ENCODE measurements at regions not wholly inside any gene's neighbourhood (a gene's known extent, or its start where the extent isn't known, plus 50 kb on each side); places are given as distances from the start of the nearest gene placed in this dataset.
"Not testable (repeated sequence)": the region's sequence is repeated elsewhere in the genome, so short reads cannot be mapped to it uniquely, and the experiment has no call there.

DNA sequence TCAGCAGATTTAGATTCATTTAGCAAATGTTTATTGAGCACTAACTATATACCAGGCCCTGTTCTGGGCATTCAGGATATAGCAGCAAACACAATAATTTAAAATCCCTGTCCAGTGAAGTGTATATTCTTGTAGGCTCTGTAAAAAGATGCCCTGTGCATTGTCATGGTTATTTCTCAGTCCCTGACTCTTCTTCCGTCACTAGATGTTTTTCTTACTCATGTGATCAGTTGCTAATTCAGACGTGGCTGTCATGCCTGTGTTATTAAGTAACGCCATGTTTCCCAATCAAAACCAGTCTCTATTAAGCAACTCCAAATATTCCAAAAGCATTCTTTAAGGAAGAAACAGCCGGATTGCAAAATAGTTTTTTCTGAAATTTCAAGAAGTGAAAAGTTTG is 118.7 kb upstream of the NBPF19 start:
- H3K4me3 Mint-ChIP-seq; H3K27ac ChIP-seq (ENCODE audit: insufficient read depth, low read length, poor library complexity, severe bottlenecking); ATAC-seq (ENCODE audit: low read depth in 2 of 2); H3K4me3 ChIP-seq (ENCODE audit: low read depth, low read length); H3K27me3 ChIP-seq (ENCODE audit: control insufficient read depth, insufficient read depth, low read length); DNase-seq; H3K9me3 ChIP-seq (ENCODE audit: control insufficient read depth in 2 of 2, low read length in 2 of 2); H3K36me3 ChIP-seq (ENCODE audit: control insufficient read depth, insufficient read depth, low read length); H3K9me3 Mint-ChIP-seq; H3K36me3 Mint-ChIP-seq; H3K4me1 ChIP-seq (ENCODE audit: control insufficient read depth, insufficient read depth, low read length, poor library complexity, severe bottlenecking); H3K27ac Mint-ChIP-seq; H3K4me1 Mint-ChIP-seq; H3K27me3 Mint-ChIP-seq: not testable (repeated sequence)

DNA sequence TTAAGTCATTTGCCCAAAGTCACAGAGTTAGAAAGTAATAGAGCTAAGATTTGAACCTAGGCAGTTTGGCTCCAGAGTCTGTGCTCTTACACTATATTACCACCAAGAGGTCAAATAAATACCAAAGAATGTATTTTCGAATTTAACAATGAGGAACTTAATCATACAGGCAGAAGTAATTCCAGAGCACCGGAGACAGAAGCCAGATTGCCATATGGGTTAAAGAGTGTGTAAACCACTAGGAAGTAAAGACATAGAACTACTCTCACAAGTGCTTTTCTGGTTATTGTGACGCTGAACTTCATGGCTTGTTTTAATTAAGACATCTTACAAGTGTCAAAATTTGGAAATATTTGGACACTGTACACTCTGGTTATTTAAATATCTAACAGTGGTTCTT is 114.5 kb upstream of the NBPF19 start:
- H3K36me3 Mint-ChIP-seq; H3K4me1 ChIP-seq (ENCODE audit: control insufficient read depth, insufficient read depth, low read length, poor library complexity, severe bottlenecking); H3K9me3 Mint-ChIP-seq; DNase-seq; ATAC-seq (ENCODE audit: low read depth in 2 of 2); H3K4me3 ChIP-seq (ENCODE audit: low read depth, low read length); H3K27ac Mint-ChIP-seq; H3K27me3 Mint-ChIP-seq; H3K4me3 Mint-ChIP-seq; H3K4me1 Mint-ChIP-seq; H3K36me3 ChIP-seq (ENCODE audit: control insufficient read depth, insufficient read depth, low read length); H3K27me3 ChIP-seq (ENCODE audit: control insufficient read depth, insufficient read depth, low read length); H3K27ac ChIP-seq (ENCODE audit: insufficient read depth, low read length, poor library complexity, severe bottlenecking); H3K9me3 ChIP-seq (ENCODE audit: control insufficient read depth in 2 of 2, low read length in 2 of 2): not testable (repeated sequence)

DNA sequence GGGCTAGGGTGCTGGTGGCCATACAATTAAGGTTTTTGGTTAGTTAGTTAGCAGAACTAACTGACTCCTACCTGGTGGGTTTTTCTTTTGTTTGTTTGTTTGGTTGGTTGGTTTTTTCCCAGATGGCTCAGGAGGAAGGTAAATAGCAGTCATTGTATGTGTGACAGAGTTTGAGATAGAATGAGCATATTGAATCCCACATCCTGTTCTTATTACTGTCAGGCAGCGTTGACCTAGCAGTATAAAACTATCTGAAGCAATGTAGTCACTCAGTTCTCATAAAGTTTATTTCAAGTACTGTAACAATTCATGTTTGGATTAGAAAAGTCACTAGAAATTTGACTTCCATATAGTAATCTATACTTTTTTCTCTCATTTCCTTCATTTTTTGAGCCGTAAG is 113.5 kb upstream of the NBPF19 start:
- not testable (repeated sequence) for H3K4me3 Mint-ChIP-seq; H3K27me3 ChIP-seq (ENCODE audit: control insufficient read depth, insufficient read depth, low read length); H3K36me3 Mint-ChIP-seq; H3K27ac Mint-ChIP-seq; DNase-seq; ATAC-seq (ENCODE audit: low read depth in 2 of 2); H3K4me1 Mint-ChIP-seq; H3K27me3 Mint-ChIP-seq; H3K4me3 ChIP-seq (ENCODE audit: low read depth, low read length); H3K27ac ChIP-seq (ENCODE audit: insufficient read depth, low read length, poor library complexity, severe bottlenecking); H3K4me1 ChIP-seq (ENCODE audit: control insufficient read depth, insufficient read depth, low read length, poor library complexity, severe bottlenecking); H3K9me3 Mint-ChIP-seq; H3K36me3 ChIP-seq (ENCODE audit: control insufficient read depth, insufficient read depth, low read length); H3K9me3 ChIP-seq (ENCODE audit: control insufficient read depth in 2 of 2, low read length in 2 of 2)

DNA sequence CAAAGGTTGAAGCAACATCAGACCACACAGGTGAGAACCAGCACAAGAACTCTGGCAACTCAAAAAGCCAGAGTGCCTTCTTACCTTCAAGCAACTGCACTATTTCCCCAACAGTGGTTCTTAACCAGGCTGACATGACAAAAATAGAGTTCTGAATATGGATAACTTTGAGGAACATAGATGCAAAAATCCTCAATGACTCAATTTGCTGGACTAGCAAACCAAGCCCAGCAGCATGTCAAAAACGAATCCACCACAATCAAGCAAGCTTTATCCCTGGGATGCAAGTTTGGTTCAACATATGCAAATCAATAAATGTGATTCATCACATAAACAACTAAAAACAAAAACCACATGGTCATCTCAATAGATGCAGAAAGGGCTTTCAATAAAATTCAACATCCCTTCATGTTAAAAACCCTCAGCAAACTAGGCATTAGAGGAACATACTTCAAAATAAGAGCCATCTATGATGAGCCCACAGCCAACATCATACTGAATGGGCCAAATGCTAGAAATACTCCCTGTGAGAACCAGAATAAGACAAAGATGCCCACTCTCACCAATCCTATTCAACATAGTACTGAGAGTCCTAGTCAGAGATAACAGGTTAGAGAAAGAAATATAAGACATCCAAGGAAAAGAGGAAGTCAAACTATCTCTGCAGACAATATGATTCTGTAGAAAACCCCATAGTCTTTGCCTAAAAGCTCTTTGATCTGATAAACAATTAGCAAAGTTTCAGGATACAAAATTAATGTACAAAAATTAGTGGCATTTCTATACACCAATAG is 110.5 kb upstream of the NBPF19 start:
- not testable (repeated sequence) for H3K4me1 ChIP-seq (ENCODE audit: control insufficient read depth, insufficient read depth, low read length, poor library complexity, severe bottlenecking); H3K4me3 ChIP-seq (ENCODE audit: low read depth, low read length); H3K4me1 Mint-ChIP-seq; H3K4me3 Mint-ChIP-seq; H3K36me3 Mint-ChIP-seq; H3K27ac ChIP-seq (ENCODE audit: insufficient read depth, low read length, poor library complexity, severe bottlenecking); H3K27me3 Mint-ChIP-seq; H3K9me3 Mint-ChIP-seq; H3K27me3 ChIP-seq (ENCODE audit: control insufficient read depth, insufficient read depth, low read length); DNase-seq; ATAC-seq (ENCODE audit: low read depth in 2 of 2); H3K36me3 ChIP-seq (ENCODE audit: control insufficient read depth, insufficient read depth, low read length); H3K27ac Mint-ChIP-seq; H3K9me3 ChIP-seq (ENCODE audit: control insufficient read depth in 2 of 2, low read length in 2 of 2)

DNA sequence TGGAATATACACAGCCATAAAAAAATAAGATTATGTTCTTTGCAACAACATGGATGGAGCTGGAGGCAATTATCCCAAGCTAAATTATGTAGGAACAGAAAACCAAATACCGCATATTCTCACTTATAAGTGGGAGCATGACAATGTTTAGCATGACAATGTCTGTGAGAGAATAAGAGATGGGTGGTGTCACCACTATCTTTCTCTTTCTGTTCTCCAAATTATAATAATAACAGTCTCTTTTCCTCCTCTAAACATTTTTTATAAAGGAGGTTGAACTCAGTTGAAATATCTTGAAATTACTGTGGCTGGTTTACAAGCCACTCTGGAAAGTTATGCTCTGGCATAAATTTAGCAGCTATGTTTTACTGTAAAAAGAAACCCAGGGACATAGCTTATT is 108.4 kb upstream of the NBPF19 start:
- not testable (repeated sequence) for H3K36me3 ChIP-seq (ENCODE audit: control insufficient read depth, insufficient read depth, low read length); H3K9me3 ChIP-seq (ENCODE audit: control insufficient read depth in 2 of 2, low read length in 2 of 2); H3K4me1 Mint-ChIP-seq; H3K27ac ChIP-seq (ENCODE audit: insufficient read depth, low read length, poor library complexity, severe bottlenecking); DNase-seq; H3K9me3 Mint-ChIP-seq; H3K4me1 ChIP-seq (ENCODE audit: control insufficient read depth, insufficient read depth, low read length, poor library complexity, severe bottlenecking); H3K27me3 ChIP-seq (ENCODE audit: control insufficient read depth, insufficient read depth, low read length); H3K4me3 Mint-ChIP-seq; H3K36me3 Mint-ChIP-seq; H3K4me3 ChIP-seq (ENCODE audit: low read depth, low read length); H3K27ac Mint-ChIP-seq; H3K27me3 Mint-ChIP-seq; ATAC-seq (ENCODE audit: low read depth in 2 of 2)

DNA sequence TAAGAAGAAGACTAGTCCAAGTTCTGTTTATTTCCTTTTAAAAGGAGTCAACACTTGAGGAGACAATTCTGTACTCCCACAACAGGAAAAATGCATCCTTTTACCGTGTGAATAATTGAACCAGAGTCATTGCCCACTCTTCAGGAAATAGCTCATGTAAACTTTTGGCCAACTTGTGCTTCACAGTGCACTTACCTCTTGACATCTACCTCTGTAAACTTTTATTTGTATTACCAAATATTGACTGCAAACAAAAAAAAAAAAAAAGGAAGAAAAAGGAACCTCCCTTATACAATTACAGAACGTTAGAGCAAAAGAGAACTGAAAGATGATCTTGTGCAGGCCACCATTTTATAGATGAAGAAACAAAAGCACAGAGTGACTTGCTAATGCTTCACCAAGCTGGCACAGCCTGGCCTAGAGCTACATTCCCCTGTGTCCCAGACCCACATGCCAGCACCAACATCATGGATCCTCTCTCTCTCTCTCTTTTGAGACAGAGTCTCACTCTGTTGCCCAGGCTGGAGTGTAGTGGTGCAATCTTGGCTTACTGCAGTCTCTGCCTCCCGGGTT is 107.3 kb upstream of the NBPF19 start:
- H3K9me3 ChIP-seq (ENCODE audit: control insufficient read depth in 2 of 2, low read length in 2 of 2), result not testable (repeated sequence)

DNA sequence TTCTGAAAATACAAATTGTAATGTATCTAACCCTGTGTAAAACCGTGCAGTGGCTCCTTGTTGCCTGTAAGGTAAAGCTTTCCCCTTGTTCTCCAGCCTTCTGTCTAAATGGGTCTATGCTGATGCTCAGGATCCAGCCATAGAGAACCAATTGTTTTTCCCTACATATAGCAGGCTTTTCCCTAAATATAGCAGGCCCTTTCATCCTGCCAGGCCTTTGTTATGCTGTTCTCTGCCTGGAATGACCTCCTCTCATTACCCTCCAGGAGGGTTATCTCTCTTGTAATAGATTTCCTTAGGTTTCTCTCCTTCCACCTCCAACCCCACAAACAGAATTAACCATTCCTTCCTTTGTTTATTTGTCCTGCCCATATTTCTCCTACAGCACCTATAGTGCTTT is 106.5 kb upstream of the NBPF19 start:
- H3K27ac ChIP-seq (ENCODE audit: insufficient read depth, low read length, poor library complexity, severe bottlenecking); H3K4me1 Mint-ChIP-seq; H3K27ac Mint-ChIP-seq; H3K4me1 ChIP-seq (ENCODE audit: control insufficient read depth, insufficient read depth, low read length, poor library complexity, severe bottlenecking); H3K27me3 Mint-ChIP-seq; H3K36me3 Mint-ChIP-seq; H3K4me3 Mint-ChIP-seq; H3K36me3 ChIP-seq (ENCODE audit: control insufficient read depth, insufficient read depth, low read length); ATAC-seq (ENCODE audit: low read depth in 2 of 2); H3K9me3 Mint-ChIP-seq; H3K9me3 ChIP-seq (ENCODE audit: control insufficient read depth in 2 of 2, low read length in 2 of 2); H3K4me3 ChIP-seq (ENCODE audit: low read depth, low read length); DNase-seq; H3K27me3 ChIP-seq (ENCODE audit: control insufficient read depth, insufficient read depth, low read length): not testable (repeated sequence)

More for the DNA sequence above, 107.3 kb upstream of the NBPF19 start:
- H3K36me3 ChIP-seq (ENCODE audit: control insufficient read depth, insufficient read depth, low read length); H3K27ac ChIP-seq (ENCODE audit: insufficient read depth, low read length, poor library complexity, severe bottlenecking); H3K36me3 Mint-ChIP-seq; H3K27ac Mint-ChIP-seq; H3K4me3 ChIP-seq (ENCODE audit: low read depth, low read length); H3K27me3 Mint-ChIP-seq; H3K4me3 Mint-ChIP-seq; H3K27me3 ChIP-seq (ENCODE audit: control insufficient read depth, insufficient read depth, low read length); DNase-seq; H3K9me3 Mint-ChIP-seq; H3K4me1 Mint-ChIP-seq; H3K4me1 ChIP-seq (ENCODE audit: control insufficient read depth, insufficient read depth, low read length, poor library complexity, severe bottlenecking); ATAC-seq (ENCODE audit: low read depth in 2 of 2): not testable (repeated sequence)

DNA sequence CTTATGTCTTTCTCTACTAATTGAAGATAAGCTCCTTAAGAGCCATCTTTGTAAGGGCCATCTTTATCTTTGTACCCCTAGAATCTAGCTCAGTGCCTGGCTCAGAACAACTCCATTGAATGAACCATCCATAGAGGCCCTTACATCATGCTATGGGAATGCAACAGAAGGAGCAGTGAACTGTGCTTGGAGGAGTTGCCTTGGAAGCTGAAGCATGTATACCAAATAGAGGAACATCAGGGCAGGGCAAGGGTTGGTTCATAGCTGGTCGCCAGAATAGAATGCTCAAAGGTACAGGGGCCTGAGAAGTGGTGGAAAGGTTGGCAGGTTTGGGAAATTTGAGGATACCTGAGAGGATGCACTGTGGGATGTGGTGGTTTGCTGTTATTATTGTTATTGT is 105.8 kb upstream of the NBPF19 start:
- not testable (repeated sequence) for ATAC-seq (ENCODE audit: low read depth in 2 of 2); H3K27me3 ChIP-seq (ENCODE audit: control insufficient read depth, insufficient read depth, low read length); H3K4me1 Mint-ChIP-seq; H3K27ac Mint-ChIP-seq; H3K4me1 ChIP-seq (ENCODE audit: control insufficient read depth, insufficient read depth, low read length, poor library complexity, severe bottlenecking); H3K36me3 ChIP-seq (ENCODE audit: control insufficient read depth, insufficient read depth, low read length); H3K4me3 Mint-ChIP-seq; H3K27me3 Mint-ChIP-seq; H3K27ac ChIP-seq (ENCODE audit: insufficient read depth, low read length, poor library complexity, severe bottlenecking); H3K36me3 Mint-ChIP-seq; H3K9me3 Mint-ChIP-seq; H3K4me3 ChIP-seq (ENCODE audit: low read depth, low read length); DNase-seq; H3K9me3 ChIP-seq (ENCODE audit: control insufficient read depth in 2 of 2, low read length in 2 of 2)
